HG03575 (cell line): ENCODE measurements at regions not wholly inside any gene's neighbourhood (a gene's known extent, or its start where the extent isn't known, plus 50 kb on each side); places are given as distances from the start of the nearest gene placed in this dataset.

Experiments used
- ATAC-seq: cut with Tn5 transposase; IDR thresholded peaks from one replicate; pipeline ENCODE4 v1.9.1; 2021; ENCODE audit not compliant: unreplicated experiment, insufficient number of reproducible peaks, low FRiP score; ENCODE audit errors: extremely low read depth

- no peak for ATAC-seq
These were observed 975.9 kb downstream of the STIM2 start for GRCh38 chr4:27836523-27836922.

- ATAC-seq: no peak
These were observed 983.1 kb downstream of the STIM2 start for GRCh38 chr4:27843776-27844175.

- ATAC-seq: no peak
These were observed 983.7 kb downstream of the STIM2 start for GRCh38 chr4:27844376-27844775.

DNA sequence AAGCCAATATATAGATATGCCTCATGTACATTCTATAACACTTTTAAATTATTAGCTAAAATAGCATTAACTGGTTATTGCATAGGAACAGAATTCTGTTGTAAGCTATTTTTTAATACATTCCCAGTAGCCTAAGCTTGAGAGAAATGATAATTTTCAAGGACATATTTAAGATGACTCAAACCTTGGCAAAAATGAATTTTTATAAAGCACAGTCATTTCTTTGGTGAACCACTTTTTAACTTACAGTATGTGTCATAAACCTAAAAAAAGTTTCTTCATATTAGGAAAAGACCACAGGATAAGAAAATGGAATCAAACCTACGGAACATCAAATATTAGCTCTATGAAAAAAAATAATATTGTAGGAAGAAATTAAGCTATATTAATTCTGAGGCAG, 986.3 kb downstream of the STIM2 start:
- no peak for ATAC-seq

GRCh38 chr4:27861381-27861787, 1000.7 kb downstream of the STIM2 start:
- ATAC-seq: no peak

GRCh38 chr4:27861802-27862201, 1001.2 kb downstream of the STIM2 start:
- no peak for ATAC-seq

DNA sequence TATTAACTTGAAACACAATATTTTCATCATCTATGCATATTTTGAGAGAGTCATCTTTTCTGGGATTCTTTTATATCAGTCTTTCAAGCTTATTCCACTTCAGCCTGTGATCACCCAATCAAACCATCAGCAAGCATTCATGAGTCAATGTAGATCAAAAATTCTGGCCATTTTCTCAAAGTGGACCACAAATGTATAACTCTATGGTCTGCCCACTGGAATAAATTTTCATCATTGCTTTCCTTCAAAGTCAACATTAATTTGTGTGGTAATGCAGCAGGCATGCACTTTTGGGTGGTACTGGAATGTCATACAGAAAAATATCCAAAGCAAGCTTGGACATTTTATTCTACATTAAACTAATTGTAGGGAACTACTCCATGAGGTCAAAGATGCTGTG, 1013.0 kb downstream of the STIM2 start:
- ATAC-seq: no peak

- ATAC-seq: no peak
These were observed 1021.1 kb downstream of the STIM2 start for GRCh38 chr4:27881705-27882104.

DNA sequence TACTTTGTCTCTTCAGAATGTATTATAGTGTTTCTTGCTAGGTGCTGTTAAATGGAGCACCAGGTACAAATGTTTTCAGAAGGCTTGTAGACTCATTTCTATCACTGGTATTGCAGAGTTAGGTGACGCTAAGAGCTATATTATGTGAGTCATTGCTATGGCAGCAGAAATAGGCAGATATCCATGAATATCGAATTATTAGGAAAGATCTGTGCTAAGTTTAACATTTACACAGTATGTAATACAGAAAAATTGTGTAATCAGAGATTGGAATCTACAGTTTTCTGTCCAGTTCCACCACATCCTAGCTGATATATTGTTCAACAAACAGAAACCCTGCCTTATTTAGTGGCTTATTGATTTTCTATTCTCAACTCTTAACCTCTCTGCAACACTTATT, 1025.5 kb downstream of the STIM2 start:
- no peak for ATAC-seq

DNA sequence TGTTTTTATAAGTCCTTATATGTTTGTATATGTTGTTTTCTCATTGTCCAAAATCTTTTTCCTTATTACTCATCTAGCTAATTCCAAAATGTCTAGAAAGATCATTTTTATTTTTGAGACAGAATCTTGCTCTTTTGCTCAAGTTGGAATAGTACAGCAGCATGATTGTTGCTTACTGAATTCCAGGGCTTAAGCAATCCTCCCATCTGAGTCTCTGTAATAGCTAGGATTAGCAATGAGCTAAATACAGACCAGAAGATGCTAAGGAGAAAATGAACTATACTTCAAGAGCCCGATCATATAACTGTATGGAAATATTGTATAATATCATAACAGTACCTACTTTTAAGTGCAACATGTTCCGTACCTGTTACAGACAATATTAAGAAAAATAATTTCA, 1027.0 kb downstream of the STIM2 start:
- ATAC-seq: no peak

DNA sequence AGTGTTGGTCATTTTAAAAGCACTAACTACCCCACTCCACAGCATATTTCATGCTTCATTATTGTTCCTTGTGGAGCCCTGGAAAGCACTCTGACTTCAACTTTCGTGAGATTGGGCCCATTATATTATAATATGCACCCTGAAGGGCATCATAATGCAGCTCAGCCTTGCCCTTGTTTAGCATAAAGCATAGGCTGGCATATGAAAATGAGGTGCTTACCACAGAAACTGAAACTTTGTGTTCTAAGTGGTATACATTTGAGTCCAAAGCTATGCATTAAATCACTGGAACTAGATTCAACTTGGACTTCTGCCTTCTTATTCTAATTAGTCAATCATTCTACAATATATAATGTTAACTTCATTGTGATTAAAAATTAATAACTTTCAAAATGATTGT, 1027.9 kb downstream of the STIM2 start:
- ATAC-seq: no peak

DNA sequence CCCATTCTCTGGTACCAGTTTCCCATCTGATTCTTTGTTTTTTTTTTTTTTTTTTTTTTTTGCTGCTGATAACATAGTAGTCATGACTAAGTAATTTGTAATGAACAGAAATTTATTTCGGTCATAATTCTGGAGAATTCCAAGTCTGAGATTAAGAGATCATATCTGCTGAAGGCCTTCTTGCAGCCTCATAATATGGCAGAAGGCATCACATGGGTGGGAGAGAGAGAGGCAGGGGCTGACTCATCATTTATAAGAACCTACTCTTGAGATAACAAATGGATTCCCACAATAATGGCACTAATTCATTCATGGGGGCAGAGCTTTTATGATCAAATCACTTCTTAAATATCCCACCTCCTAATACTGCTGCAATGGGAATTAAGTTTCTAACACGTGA, 1034.3 kb downstream of the STIM2 start:
- no peak for ATAC-seq

DNA sequence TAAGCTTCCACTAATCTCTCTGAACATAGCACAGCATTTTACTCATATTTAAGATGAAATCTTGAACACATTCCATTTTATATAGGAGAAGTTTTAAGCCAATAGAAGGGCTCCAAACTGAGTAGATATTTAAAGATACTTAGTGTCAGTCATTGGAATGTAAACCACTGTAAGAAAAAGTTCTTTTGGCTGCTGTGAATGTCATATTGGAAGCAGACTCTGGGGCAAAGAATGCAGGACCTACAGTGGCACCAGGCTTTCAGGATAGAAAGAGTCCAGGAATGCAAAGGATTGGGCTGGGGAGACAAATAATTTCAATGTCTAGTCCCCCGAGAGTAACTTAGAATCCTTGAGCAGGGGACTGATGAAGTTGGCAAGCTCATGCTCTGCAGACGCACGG, 1047.7 kb downstream of the STIM2 start:
- ATAC-seq: no peak

DNA sequence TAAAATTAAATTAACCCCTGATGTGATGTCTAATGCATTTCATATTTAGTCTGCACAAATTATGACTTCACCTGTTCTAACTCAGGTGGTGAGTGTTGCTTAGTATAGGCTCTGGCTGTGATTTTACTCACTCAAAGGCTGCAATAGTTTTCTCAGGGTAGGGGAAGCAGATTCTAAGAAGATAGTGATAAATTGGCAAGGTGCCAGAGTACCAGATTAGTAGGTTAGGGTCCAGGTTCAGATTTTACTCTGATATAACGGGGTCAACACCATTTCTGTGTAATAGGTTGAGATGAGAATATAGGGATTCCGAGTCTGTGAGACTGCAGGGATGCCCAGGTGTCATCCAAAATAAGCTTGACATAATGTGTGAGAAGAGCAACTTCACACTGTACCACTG, 1049.6 kb downstream of the STIM2 start:
- no peak for ATAC-seq

- ATAC-seq: no peak
These were observed 1050.4 kb downstream of the STIM2 start for GRCh38 chr4:27911047-27911446.

- ATAC-seq: no peak
These were observed 1053.1 kb downstream of the STIM2 start for GRCh38 chr4:27913738-27914137.

- ATAC-seq: no peak
These were observed 1055.2 kb downstream of the STIM2 start for GRCh38 chr4:27915822-27916221.

GRCh38 chr4:27916452-27917184, 1056.0 kb downstream of the STIM2 start:
- no peak for ATAC-seq

- no peak for ATAC-seq
These were observed 1056.7 kb downstream of the STIM2 start for GRCh38 chr4:27917381-27917780.

DNA sequence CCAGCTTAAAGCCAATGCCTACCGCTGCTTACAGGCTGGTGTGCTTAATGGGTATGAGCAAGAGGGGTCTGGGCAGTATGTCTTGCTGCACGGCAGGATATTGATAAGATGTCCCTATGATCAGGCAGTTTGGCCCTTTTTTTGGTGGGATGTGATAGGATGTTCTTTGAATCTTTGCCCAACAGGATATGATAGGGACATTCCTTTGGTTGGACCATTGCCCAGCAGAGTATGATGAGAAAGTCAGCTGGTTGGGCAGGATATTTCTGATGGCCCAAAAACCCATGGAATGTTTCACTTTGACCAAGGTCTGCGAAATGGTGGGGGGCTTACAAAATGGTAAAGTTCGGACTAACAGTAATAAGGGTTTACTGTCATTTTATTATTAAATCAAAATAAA, 1060.6 kb downstream of the STIM2 start:
- no peak for ATAC-seq
